Daoy (cell line): ENCODE measurements at regions not wholly inside any gene's neighbourhood (a gene's known extent, or its start where the extent isn't known, plus 50 kb on each side); places are given as distances from the start of the nearest gene placed in this dataset.

Experiments used
- DNase-seq: peaks from one replicate; pipeline ENCODE4 v3.0.0-alpha.2; 2015; ENCODE audit warnings: low read depth

DNA sequence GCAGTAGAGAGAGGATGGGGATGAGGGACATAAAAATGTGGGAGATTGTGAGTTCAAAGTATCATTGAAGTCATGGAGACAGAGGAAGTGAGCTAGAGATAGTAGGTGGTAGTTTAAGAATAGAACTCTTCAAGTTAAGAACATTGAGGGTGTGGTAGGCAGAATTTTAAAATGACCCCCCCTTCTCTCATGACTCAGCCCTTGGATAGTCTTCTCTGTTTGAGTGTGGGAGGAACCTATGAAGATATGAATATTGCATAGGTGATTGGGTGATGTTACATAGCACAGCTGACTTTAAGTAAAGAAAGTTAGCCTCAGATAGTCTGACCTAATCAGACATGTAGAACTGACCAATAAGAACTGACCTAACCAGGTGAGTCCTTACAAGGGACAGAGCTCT, 418.6 kb downstream of the FOXO1 start:
- no peak for DNase-seq

- DNase-seq: no peak
Observed at GRCh38 chr13:40251343-40252032, 415.0 kb downstream of the FOXO1 start.

- DNase-seq: no peak
Observed at GRCh38 chr13:40252241-40252640, 414.2 kb downstream of the FOXO1 start.

- no peak for DNase-seq
Observed at GRCh38 chr13:40252676-40253075, 413.8 kb downstream of the FOXO1 start.

DNA sequence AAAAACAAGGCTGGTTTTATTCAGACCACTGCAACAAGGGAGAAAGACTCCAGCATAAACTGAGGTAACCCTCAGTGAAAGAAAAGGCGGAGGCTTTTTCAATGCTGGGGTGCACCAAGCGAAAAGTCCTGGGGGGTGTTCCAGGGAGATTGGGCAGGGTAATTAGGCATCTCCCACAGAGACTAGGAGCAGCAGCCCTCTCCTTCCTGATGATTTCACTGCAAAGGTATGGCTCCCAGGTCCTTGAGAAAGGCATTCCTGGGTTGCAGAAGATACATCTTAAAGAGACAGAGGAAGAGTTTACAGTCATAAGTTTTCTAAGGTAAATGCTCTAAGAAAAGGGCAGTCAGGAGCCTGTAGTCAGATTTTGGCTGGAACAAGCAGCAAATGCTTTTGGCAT, 412.0 kb downstream of the FOXO1 start:
- no peak for DNase-seq

- no peak for DNase-seq
Observed at GRCh38 chr13:40255551-40255950, 410.9 kb downstream of the FOXO1 start.

DNA sequence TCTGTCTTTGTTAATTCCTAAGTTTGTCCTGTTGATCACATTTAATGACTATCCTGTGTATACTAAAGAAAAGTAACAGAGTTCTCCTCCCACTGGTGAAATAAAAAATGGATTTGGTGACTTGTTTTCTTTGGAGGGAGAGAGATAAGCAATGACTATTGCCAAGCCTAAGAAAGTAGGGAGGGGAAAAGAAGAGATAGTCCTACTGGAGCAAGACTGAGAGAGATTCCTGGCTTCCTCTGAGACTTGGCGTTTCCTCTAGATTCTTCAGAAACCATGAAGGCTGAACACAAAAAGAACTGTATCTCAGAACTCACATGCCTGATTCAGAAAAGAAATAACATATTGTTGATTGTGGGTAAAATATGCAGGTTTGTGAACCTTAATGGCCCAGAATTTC, 406.5 kb downstream of the FOXO1 start:
- no peak for DNase-seq

- DNase-seq: no peak
Observed at GRCh38 chr13:40261336-40261735, 405.1 kb downstream of the FOXO1 start.

GRCh38 chr13:40261947-40262346, 404.5 kb downstream of the FOXO1 start:
- no peak for DNase-seq

- no peak for DNase-seq
Observed at GRCh38 chr13:40269086-40269485, 397.4 kb downstream of the FOXO1 start.

- no peak for DNase-seq
Observed at GRCh38 chr13:40270726-40271125, 395.7 kb downstream of the FOXO1 start.

DNA sequence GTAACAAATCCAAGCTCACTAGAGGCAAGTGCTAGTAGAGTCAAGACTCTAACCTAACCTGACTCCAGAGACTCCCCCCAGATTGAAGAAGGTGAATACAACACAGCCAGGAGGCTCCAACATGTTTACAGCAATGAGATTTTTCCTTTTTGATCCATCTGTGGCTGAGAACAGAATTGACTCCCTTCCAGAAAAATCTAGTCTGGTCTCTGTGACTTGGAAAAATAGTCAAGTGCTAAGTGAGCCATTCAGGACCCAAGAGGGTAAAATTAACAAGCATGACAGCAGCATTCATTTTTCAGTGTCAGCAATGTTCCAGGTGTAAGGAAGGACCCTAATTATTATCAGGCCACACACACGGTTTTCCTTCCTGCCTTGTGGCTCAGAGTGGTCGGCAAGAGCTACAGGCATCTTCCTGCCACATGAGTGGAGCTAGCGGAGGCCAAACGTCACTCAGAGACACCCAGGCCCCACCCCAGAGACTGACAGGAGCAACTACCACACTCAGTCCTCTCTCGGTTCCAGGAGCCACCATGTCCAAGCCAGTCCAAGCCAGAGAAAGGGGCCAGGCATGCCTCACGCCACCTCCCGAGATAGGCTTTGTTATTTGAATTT, 395.1 kb downstream of the FOXO1 start:
- peak; percentile 25 for DNase-seq

DNA sequence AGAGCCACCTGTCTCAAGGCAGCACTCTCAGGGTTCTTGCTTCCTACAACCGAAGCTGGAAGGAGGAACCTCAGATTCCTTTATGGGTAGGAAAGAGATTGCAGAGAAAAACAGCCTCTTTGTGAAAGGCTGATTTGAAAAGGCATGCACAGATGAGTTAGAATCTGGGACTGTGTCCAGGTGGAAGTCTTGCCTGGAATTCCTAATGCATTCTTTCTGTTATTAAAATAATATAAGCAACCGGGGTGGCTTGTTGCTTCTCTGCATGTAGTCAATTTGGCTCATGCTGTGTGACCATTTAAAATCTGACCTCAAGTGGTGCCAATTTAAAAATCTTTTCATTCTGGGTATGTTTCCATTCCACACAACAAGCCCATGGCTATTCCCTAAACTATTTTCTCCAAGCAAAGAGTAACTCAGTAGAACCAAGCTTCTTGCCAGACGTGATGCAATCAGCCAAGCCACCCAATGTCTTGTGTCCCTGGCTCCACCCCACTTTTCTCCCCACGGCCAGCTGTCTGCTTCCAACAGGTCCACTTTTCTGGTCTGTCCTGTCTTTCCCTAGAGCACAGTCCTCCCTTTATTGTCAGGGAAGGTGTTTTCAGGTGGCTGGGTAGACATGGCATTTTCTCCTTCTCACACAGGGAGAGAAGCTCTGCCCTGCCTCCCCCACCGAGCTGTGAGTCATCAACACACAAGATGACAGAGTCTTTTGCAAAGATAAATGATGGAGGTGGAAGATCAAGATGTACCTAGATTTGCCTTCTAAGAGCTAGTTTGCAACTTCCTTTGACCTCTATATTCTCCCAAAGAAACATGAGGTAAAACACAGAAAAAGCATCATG, 394.3 kb downstream of the FOXO1 start:
- peak; percentile 86 for DNase-seq

DNA sequence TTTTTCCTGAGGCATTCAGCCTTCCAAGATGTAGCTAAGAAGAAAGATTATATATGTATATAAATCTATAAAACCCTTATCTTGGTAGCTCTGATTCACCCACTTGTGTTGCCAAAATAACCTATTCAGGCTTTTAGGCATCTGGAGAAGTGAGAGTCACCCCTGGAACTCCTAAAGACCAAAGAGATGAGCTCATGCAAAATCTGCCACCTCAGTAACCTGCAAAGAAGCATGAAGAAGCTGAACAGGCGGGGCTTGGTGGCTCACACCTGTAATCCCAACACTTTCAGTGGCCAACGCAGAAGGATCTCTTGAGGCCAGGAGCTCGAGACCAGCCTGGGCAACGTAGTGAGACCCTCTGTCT, 393.7 kb downstream of the FOXO1 start:
- DNase-seq: peak; percentile 77

DNA sequence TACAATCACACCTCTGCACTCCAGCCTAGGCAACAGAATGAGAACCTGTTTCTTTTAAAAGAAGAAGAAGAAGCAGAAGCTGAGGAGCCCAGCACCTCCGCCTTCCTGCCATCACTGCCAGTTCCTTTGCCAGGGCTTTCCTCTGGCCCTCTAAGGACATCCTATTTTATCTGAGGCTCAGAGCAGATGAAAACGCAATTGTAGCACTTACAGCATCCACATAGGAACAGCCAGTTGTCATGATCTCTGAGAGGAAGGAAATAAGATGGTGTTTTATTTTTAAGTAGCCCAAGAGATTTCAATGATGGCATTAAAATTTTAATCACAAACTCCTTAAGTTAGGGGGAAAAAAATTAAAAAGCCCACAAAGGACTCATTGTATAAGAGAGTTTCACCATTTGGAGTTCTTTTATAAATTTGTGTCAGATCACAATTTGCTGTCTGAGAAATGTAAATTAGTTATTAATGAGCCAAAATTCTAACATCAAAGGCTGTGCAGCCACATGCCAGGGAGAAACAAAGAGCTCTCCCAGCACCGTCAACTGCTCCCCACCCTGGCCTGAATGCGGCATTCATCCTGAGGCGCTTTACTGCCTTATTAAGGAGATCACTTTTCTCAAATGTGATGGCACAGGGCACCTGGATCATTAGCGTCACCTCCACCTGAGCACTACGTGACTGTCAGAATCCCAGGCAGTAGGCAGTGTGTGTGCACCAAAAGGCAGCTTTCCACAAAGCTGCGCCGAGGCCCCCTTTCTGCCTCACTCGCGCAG, 393.0 kb downstream of the FOXO1 start:
- DNase-seq: no peak

- no peak for DNase-seq
Observed at GRCh38 chr13:40274103-40274502, 392.3 kb downstream of the FOXO1 start.

GRCh38 chr13:40275155-40275554, 391.3 kb downstream of the FOXO1 start:
- no peak for DNase-seq

DNA sequence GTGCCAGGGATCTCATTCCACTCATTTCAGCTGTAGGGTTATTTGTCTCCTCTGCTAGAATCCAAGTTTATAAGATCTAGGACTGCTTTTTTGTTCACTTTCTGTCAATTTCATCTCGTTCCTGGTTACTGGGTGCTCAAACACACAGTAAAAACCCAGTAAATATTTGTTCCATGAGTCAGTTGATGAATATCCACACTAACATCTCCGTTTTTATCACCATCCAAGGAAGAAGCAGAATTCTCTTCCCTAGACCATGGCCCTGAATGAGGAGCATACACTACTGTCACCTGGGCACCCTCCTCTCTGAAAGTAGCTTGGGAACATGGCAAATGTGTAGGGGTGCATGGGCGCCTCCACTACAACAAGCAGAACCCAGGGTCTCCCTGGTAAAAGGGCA, 390.8 kb downstream of the FOXO1 start:
- DNase-seq: no peak

GRCh38 chr13:40283666-40284065, 382.8 kb downstream of the FOXO1 start:
- no peak for DNase-seq

DNA sequence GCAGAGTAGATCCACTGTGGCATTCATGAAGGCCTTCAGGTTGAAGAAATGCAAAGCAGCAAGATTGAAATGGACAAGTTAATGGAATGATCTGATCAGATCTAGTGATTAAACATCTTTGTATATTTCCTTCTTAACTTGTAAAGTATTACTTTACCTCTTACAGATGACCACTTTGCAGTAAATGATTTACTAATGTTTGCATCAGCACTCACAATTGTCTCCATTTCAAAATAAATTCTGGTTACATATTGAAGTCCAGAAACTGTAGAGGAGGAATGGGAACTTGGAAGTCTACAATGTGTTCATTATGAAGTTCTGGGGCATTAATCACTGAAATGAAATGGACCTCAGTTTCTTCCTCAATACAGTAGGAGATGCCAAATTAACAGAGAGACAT, 380.8 kb downstream of the FOXO1 start:
- DNase-seq: no peak

DNA sequence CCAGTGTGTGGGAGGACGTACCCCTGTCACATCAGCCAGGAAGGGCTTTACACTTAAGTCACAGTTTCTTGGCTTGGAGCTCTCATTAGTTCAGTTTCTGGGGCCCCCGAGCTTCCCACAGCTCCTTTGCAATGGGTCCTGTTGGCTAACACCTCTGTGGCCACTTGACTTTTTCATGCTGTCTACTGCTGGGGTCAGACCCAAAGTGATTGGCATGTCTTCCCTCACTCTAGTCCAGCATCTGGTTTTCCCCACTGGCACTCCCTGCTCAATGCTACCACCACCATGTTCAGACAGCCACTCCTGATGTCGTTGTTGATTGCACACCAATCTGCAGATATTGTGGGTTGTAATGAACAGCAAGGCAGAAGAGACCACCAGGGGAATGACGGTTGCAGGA, 379.0 kb downstream of the FOXO1 start:
- no peak for DNase-seq

DNA sequence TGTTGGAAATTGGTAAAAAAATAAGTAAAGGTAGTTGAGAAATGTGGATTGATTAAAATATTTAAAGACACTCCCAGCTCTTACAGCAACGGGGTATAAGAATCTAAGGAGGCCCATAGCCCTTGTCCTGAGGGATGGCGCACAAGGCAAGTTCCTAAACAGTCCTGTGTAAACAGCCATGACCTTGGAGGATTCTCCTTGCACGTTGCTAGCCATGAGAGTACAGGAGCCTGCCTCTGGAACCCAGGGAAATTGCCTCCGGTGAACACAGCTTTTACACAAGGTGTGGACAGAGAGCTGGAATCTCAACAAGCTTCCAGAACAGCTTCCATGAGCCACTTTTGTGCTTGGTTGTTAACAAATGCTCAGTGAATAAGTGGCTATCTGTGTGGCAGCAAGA, 378.2 kb downstream of the FOXO1 start:
- no peak for DNase-seq
